GM19035 (cell line): ENCODE measurements at regions not wholly inside any gene's neighbourhood (a gene's known extent, or its start where the extent isn't known, plus 50 kb on each side); places are given as distances from the start of the nearest gene placed in this dataset.
A peak's percentile ranks its signal among the peaks of the same experiment; 100 is the strongest.
"Not testable (repeated sequence)": the region's sequence is repeated elsewhere in the genome, so short reads cannot be mapped to it uniquely, and the experiment has no call there.

Source experiments
- ATAC-seq: cut with Tn5 transposase; IDR thresholded peaks from one replicate; pipeline ENCODE4 v1.9.1; 2021; ENCODE audit not compliant: unreplicated experiment

GRCh38 chr5:60517850-60518249 lies 182.1 kb downstream of the DEPDC1B start:
- ATAC-seq: no peak

DNA sequence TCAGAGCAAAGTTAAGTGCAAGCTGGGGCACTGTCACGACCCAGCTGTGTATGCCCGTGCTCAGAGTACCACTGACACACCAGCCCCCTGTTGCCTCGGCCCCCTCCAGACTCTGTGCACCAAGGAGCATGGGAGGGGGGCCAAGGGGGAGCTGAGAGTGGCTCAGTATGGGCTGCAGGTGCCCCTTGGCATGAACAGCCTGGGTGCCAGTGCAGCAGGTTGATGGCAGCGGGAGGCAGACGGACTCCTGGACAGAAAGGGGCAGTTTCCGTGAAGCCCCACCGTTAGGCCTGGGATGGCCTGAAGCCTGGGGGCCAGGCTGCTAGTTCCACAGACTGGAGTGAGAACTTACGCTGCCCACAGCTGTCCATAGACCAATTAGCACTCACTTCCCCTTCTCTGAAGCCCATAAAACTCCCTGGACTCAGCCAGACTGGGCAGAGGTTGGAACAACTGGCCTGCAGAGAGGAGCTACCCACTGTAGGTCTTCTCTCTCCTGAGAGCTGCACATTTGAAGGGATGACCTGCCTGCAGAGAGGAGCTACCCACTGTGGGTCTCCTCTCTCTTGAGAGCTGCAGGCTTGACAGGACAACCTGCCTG lies 182.8 kb downstream of the DEPDC1B start:
- no peak for ATAC-seq

- no peak for ATAC-seq
Measured at GRCh38 chr5:60516688-60517087, 183.3 kb downstream of the DEPDC1B start.

DNA sequence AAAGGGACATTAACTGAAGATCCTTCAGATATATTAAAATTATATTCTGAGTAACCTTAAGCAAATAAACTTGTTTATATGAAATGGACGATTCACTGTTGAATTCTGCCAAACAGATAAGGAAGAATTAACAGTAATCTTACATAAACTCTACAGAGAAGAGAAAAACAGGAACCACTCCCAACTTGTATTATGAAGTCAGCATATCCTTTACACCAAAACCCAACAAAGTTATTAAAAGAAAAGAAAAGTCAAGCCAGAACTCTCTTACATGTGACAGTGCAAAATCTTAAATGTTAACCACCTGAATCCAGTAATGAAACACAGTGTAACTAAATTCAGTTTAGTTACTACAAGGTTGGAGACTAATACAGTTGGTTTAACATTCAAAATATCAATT lies 185.8 kb downstream of the DEPDC1B start:
- ATAC-seq: no peak

DNA sequence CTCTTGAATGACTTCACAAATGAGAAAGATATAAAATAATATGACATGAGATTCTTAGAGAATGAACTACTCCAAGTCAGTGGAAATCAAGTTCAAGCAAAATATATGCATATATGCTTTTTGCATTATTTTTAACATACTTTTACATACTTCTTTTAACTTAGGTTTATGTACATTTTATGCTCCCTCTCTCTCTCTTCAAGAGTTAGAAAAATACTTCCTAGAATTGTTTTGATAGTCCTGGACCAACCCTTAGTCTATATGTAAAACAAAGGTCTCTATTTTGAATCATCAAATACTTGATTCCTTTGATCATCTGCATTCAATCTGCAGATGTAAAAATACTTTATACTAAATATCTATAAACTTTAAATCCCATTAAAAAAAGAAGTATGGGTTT lies 187.8 kb downstream of the DEPDC1B start:
- no peak for ATAC-seq

- no peak for ATAC-seq
Measured at GRCh38 chr5:60510663-60511062, 189.3 kb downstream of the DEPDC1B start.

DNA sequence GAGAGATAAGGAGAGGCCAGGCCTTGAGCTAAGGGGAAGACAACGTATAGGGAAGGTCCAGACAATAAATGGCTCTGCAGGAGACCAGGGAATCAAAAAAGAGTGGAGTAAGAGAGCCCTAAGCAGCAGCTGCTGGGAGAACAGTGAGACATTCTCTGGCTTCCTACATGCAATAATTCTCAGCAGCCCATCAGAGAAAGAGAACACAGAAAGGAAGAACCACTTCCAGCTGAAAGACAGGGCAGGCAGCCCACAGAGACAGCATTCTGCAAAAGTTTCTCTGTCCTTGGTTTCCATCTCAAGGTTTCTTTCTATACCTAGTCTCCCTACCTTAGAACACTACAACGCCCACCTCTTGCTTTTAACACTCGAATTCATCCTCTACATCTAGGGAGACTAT lies 189.9 kb downstream of the DEPDC1B start:
- no peak for ATAC-seq

- no peak for ATAC-seq
Measured at GRCh38 chr5:60509519-60509918, 190.4 kb downstream of the DEPDC1B start.

DNA sequence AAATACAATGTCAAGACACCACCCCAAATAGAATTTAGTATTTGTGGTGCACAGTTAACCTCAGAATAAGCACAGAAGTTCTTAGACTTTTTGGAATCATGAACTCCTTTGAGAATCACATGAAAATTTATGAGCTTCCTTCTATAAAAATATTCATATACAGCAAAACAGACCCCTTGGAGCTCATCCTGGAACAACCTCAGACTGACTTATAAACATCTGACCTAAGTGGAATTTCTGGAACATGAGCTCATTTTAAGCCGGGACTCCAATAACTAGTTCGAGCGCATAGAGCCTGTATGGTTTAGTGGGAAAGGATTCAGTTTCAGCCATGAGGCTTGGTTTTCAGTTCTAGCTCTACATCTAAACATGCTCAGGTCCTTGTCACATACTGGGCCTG lies 192.3 kb downstream of the DEPDC1B start:
- ATAC-seq: no peak

DNA sequence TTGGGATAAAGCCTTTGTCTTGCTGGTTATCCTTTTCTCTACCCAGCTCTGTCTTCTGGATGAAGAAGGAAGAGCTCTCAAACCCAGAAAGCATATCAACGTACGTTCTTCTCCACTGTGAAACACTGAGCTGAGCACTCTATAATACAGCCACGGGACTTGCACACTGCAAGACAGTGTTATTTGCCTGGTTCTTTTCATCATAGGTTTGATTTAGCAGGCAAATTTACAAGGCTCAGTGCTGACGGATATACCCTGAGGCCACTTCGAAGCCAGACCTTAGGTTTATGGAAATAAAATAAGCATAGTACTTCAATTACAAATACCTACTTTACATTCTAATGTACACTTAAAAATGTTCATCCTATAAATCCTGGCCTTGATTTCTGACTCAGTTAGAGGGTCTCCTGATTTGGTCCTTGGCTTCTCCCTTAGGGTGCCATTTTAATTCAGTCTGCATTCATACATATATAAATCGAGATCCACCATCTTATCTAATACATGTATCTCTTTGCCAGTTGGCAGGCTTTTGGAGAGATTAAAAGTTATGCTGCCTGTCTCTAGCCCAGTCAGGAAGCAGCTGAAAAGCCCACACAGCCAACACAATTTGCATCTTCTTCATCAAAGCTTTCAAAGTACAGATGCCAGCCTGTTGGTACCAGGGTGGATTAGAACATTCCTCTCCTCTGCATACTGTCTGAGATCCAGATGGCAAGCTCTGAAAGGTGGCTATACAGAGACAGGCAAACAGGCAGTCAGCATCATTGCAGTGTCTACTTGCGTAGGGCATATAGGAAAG lies 194.4 kb downstream of the DEPDC1B start:
- ATAC-seq: no peak

DNA sequence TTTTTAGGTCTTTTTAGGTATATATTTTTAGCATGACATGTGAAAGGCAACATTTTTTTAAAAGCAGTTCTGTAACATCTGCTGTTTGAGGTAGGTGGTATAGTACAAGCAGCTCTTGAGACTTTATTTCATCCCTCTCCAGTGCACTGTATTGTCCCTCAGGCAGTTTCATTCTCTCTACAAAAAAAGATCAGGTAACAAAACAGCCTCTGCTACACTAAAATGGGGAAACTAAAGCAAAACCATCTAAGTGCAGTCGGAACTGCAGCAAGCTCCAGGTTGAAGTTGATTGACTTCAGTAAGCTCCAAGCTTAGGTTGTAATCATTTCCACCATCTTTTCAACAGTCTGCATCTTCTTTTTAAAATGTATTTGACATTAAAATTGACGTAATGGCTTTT lies 195.6 kb downstream of the DEPDC1B start:
- peak; percentile 71 for ATAC-seq

DNA sequence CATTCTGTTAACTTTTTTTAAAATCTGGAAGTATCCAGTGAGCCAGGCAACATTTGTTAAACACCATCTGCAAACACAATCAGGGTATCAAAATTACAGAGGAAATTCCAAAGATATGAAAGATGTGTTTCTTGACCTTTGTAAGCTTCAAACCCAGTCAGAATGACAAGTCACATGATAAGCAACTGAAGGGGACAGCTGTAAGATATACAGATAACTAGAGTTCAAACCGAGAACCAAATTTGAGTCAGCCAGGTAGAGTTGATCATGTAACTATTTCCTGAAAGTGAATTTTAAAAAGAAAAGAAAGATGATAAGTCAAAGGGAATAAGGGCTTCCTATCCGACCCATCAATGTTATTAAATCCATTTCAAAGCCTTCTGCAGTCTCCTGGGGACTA lies 196.2 kb downstream of the DEPDC1B start:
- peak; percentile 83 for ATAC-seq

- ATAC-seq: no peak
Measured at GRCh38 chr5:60497706-60498500, 202.1 kb downstream of the DEPDC1B start.

GRCh38 chr5:60495644-60496520 lies 204.1 kb downstream of the DEPDC1B start:
- no peak for ATAC-seq

- peak; percentile 75 for ATAC-seq
Measured at GRCh38 chr5:60494635-60495034, 205.3 kb downstream of the DEPDC1B start.

GRCh38 chr5:60494144-60494543 lies 205.8 kb downstream of the DEPDC1B start:
- ATAC-seq: no peak

- no peak for ATAC-seq
Measured at GRCh38 chr5:60493372-60493771, 206.6 kb downstream of the DEPDC1B start.

DNA sequence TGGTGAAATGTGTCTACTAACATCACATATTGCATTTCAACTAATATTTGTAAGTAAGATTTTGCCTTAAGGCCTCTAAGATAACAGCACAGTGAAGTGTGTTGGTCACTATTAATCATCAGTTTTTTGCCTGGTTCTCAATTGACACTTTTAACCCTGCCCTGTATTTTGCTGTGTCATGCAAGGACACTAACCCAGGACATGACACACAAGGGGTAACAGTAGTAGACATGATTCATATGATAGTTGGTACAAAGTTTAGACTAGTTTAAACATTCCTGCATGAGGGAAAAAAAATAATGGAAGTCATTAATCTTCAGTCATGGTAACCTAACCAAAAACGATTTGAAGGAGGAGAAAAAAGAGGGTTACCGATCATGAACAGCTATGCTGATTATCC lies 207.0 kb downstream of the DEPDC1B start:
- ATAC-seq: no peak

GRCh38 chr5:60492358-60492757 lies 207.6 kb downstream of the DEPDC1B start:
- ATAC-seq: not testable (repeated sequence)

DNA sequence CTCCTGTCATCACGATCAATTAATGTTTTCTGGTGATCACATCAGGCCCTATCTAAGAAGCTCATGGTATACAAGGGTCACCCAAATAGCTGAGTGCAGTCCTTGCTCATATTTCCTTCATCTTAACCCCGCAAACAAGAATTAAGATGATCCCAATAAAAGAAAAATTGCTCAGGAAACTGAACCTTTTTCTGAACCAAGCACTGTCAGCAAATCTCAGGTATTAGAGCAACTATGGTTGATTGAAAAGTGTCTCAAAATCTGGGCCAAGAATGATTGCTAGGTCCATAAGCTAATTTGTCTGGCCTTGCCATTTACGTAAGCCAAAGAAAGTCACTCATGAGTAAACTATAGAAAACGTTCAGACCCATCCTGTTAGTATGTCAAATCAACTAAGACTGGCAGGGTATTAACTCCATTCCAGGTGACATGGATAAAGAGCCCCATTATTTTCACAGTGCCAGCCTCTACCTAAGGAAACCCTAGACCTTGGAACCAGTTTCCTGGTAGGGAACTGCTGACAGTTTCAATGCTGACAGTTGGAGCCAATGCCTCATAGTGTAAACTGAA lies 209.3 kb downstream of the DEPDC1B start:
- ATAC-seq: no peak

- ATAC-seq: no peak
Measured at GRCh38 chr5:60489856-60490255, 210.1 kb downstream of the DEPDC1B start.
